Activated naive CD4-positive, alpha-beta T cell treated with anti-CD3 and anti-CD28 coated beads, Interleukin-2, amount 10 ng/mL, durations not matched to agents 7 days and 5 days (primary cell): ENCODE measurements at regions not wholly inside any gene's neighbourhood (a gene's known extent, or its start where the extent isn't known, plus 50 kb on each side); places are given as distances from the start of the nearest gene placed in this dataset.

Source experiments
- CTCF ChIA-PET: fragments of 350-600 bp; sonication (Branson Sonifier 250); formaldehyde crosslinking; loops from one replicate; lab custom pipeline; 2021; ENCODE audit warnings: antibody characterized with exemption; lab: Charles Lee
- DNase-seq: peaks from one replicate; pipeline ENCODE4 v3.0.0-alpha.2; 2020
- H3K27ac Mint-ChIP-seq: one replicate; pipeline ENCODE4 v1.8.0; 2021; ENCODE audit warnings: mild to moderate bottlenecking, moderate library complexity, mixed read lengths
- H3K27me3 Mint-ChIP-seq: one replicate; pipeline ENCODE4 v1.8.0; 2021; ENCODE audit warnings: mild to moderate bottlenecking, mixed read lengths
- H3K36me3 Mint-ChIP-seq: one replicate; pipeline ENCODE4 v1.8.0; 2021; ENCODE audit warnings: mixed read lengths
- H3K4me1 Mint-ChIP-seq: one replicate; pipeline ENCODE4 v1.8.0; 2021; ENCODE audit warnings: mixed read lengths
- H3K4me3 Mint-ChIP-seq: one replicate; pipeline ENCODE4 v1.8.0; 2021; ENCODE audit warnings: mild to moderate bottlenecking, moderate library complexity, mixed read lengths
- H3K9me3 Mint-ChIP-seq: one replicate; pipeline ENCODE4 v1.8.0; 2021; ENCODE audit warnings: mixed read lengths

DNA sequence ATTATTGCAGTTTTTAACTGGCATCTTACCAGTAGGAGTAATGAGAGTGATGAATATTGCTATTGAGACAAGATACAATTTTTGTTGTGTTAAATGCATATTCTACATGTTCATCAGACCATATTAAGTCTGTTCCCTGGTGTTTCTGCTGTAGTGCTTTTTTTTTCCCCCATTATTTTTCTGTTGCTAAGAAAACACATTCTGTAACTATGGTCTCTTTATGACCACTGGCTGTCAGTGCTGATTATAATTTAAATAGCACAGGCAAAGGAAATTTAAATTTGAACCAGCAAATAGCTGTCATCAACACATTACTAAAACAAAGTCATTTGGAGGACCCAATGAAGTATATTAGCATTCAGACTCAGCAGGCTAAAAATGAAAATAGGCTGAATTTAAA lies 98.3 kb upstream of the ANKRD50 start:
- no peak overlapping the region for H3K4me3 Mint-ChIP-seq
- no peaks in the 10 kb centered on the region for H3K27me3 Mint-ChIP-seq
- peaks cover 8% of the 10 kb centered on the region for H3K9me3 Mint-ChIP-seq
- CTCF ChIA-PET: no interaction called here
- DNase-seq: no peak
- no peak overlapping the region for H3K27ac Mint-ChIP-seq
- H3K4me1 Mint-ChIP-seq: no peaks in the 10 kb centered on the region
- H3K36me3 Mint-ChIP-seq: no peaks in the 10 kb centered on the region

- Mint-ChIP-seq H3K36me3 (no peaks in the 10 kb centered on the region), H3K4me1 (no peaks in the 10 kb centered on the region), H3K27me3 (no peaks in the 10 kb centered on the region), H3K27ac (no peak overlapping the region), H3K9me3 (peaks cover 8% of the 10 kb centered on the region), H3K4me3 (no peak overlapping the region)
- CTCF ChIA-PET: no interaction called here
- no peak for DNase-seq
Measured at GRCh38 chr4:124807421-124807820, 94.9 kb upstream of the ANKRD50 start.

GRCh38 chr4:124806403-124806802 lies 93.9 kb upstream of the ANKRD50 start:
- Mint-ChIP-seq H3K4me1 (no peaks in the 10 kb centered on the region), H3K27me3 (no peaks in the 10 kb centered on the region)

GRCh38 chr4:124804584-124804983 lies 92.1 kb upstream of the ANKRD50 start:
- CTCF ChIA-PET: no interaction called here
- Mint-ChIP-seq H3K4me1 (no peaks in the 10 kb centered on the region), H3K4me3 (no peak overlapping the region), H3K27me3 (no peaks in the 10 kb centered on the region), H3K36me3 (no peaks in the 10 kb centered on the region), H3K27ac (no peak overlapping the region), H3K9me3 (no peaks in the 10 kb centered on the region)
- DNase-seq: no peak

More at GRCh38 chr4:124806403-124806802, 93.9 kb upstream of the ANKRD50 start:
- CTCF ChIA-PET: no interaction called here
- Mint-ChIP-seq H3K4me3 (no peak overlapping the region), H3K36me3 (no peaks in the 10 kb centered on the region), H3K27ac (no peak overlapping the region), H3K9me3 (peaks cover under 1% of the 10 kb centered on the region)
- no peak for DNase-seq

DNA sequence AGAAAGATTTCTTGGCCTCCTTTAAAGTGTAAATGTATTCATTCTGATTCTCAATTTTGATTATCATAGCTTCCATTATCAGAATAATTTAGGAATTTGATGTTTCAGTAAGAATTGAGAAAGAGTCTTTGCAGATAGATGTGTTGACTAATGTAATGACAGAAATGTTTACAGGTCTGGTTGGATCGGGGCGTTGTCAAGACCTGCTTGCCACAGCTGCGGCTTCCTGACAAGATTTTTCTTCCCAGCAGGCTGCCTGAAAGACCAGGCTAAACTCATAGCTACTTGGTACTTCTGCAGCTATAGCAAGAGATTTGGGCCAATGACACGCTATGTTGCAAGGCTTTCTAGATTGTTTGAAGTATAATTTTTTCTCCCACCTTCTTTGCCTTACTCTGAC lies 91.5 kb upstream of the ANKRD50 start:
- Mint-ChIP-seq H3K36me3 (no peaks in the 10 kb centered on the region), H3K27me3 (no peaks in the 10 kb centered on the region), H3K4me3 (no peak overlapping the region), H3K9me3 (no peaks in the 10 kb centered on the region), H3K27ac (no peak overlapping the region), H3K4me1 (no peaks in the 10 kb centered on the region)
- CTCF ChIA-PET: no interaction called here
- DNase-seq: no peak

DNA sequence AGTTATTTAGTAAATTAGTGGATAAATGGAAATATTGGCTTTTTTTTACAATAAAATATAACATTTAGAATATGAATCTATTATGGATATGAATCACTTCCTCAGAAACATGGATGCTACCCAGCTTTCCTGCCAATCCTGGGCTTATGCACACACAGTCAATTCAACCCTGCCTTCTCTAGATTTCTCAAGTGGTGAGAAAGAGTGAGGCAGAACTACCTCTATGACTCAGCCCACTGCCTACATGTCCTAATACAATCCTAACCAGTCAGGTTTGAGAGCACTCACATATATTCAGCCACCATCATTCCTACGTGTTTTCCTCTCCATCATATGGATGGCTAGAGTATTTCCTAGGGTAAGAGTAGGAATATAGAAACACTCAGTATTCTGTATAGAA lies 91.1 kb upstream of the ANKRD50 start:
- no peak overlapping the region for H3K27ac Mint-ChIP-seq
- no peaks in the 10 kb centered on the region for H3K9me3 Mint-ChIP-seq
- no peaks in the 10 kb centered on the region for H3K4me1 Mint-ChIP-seq
- no peaks in the 10 kb centered on the region for H3K36me3 Mint-ChIP-seq
- H3K27me3 Mint-ChIP-seq: no peaks in the 10 kb centered on the region
- DNase-seq: no peak
- CTCF ChIA-PET: no interaction called here
- no peak overlapping the region for H3K4me3 Mint-ChIP-seq

DNA sequence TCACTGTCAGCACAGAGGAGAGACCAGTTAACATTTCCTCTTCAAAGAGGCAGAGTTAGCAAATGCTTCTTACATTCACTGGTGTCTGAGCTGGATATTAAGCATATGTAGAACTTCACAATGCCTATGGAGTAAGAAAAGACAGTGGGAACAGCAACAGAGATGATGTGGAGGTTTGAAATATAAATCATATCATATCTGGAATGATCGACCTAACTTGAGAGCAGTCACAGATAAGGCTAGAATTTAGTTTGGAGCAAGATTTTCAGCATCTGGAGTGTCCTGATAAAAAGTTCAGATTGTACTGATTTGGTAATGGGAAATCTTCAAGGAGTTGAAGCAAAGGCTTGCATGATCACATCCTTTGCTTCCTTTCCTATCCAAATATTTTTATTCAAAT lies 90.5 kb upstream of the ANKRD50 start:
- Mint-ChIP-seq H3K9me3 (no peaks in the 10 kb centered on the region), H3K27ac (no peak overlapping the region)

GRCh38 chr4:124797223-124797622 lies 84.7 kb upstream of the ANKRD50 start:
- no peak for DNase-seq
- CTCF ChIA-PET: no interaction called here
- no peaks in the 10 kb centered on the region for H3K36me3 Mint-ChIP-seq
- no peaks in the 10 kb centered on the region for H3K4me1 Mint-ChIP-seq
- no peaks in the 10 kb centered on the region for H3K9me3 Mint-ChIP-seq
- no peak overlapping the region for H3K4me3 Mint-ChIP-seq
- no peak overlapping the region for H3K27ac Mint-ChIP-seq
- H3K27me3 Mint-ChIP-seq: no peaks in the 10 kb centered on the region

More for the DNA sequence above, 90.5 kb upstream of the ANKRD50 start:
- DNase-seq: no peak
- Mint-ChIP-seq H3K4me3 (no peak overlapping the region), H3K36me3 (no peaks in the 10 kb centered on the region), H3K27me3 (no peaks in the 10 kb centered on the region), H3K4me1 (no peaks in the 10 kb centered on the region)
- CTCF ChIA-PET: interaction anchor here (0.7 kb wide), 1 partner anchor 11 kb away, joined by 3 read pairs; no protein-coding TSS in a partner anchor

DNA sequence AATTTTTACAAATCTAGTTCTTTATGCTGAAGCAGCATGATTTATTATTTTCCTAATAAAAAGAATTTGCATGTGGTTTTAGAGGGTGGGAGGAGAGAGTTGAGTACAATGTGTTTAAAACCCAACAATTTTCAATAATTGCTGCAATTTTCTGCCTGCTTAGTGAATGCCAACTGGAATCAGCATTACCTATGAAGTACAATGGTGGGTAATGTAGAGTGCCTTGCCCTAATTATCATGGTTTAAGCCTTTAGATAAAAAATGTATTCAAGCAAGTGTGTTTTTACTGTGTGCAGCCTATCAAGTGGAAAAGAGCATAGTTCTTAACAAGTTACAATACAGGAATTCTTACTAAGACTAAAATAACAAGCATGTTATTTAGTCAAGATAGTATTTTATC lies 77.9 kb upstream of the ANKRD50 start:
- H3K4me1 Mint-ChIP-seq: no peaks in the 10 kb centered on the region
- H3K4me3 Mint-ChIP-seq: no peak overlapping the region
- no peak for DNase-seq
- no peaks in the 10 kb centered on the region for H3K27me3 Mint-ChIP-seq
- H3K36me3 Mint-ChIP-seq: no peaks in the 10 kb centered on the region
- no peak overlapping the region for H3K27ac Mint-ChIP-seq
- CTCF ChIA-PET: no interaction called here
- H3K9me3 Mint-ChIP-seq: no peaks in the 10 kb centered on the region

DNA sequence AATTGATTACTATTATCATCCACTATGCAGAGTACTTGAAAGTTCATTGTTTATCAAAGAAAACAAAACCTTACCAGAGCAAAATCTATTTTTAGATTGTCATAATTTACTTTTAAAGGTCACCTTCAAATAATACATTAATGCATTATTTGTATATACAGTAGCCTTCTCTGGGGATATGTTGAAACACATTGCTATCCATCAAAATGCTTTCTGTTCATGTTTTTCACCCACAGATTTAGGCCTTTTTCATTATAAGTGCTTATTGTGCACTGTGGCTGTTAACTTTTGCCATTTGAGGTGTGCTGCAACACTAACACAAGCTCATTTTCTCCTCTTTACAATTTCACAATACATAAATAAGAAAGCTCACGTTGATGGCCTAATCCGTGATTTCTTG lies 74.1 kb upstream of the ANKRD50 start:
- no peak overlapping the region for H3K27ac Mint-ChIP-seq
- H3K4me3 Mint-ChIP-seq: no peak overlapping the region

GRCh38 chr4:124785645-124786044 lies 73.1 kb upstream of the ANKRD50 start:
- Mint-ChIP-seq H3K36me3 (no peaks in the 10 kb centered on the region), H3K4me3 (no peak overlapping the region), H3K4me1 (no peaks in the 10 kb centered on the region), H3K27ac (no peak overlapping the region), H3K27me3 (no peaks in the 10 kb centered on the region), H3K9me3 (no peaks in the 10 kb centered on the region)
- DNase-seq: no peak
- CTCF ChIA-PET: no interaction called here

More for the DNA sequence above, 74.1 kb upstream of the ANKRD50 start:
- Mint-ChIP-seq H3K4me1 (no peaks in the 10 kb centered on the region), H3K9me3 (no peaks in the 10 kb centered on the region), H3K27me3 (no peaks in the 10 kb centered on the region), H3K36me3 (no peaks in the 10 kb centered on the region)
- CTCF ChIA-PET: interaction anchor here (0.6 kb wide), 1 partner anchor 39 kb away, joined by 3 read pairs; no protein-coding TSS in a partner anchor
- no peak for DNase-seq

GRCh38 chr4:124783847-124784246 lies 71.3 kb upstream of the ANKRD50 start:
- no peaks in the 10 kb centered on the region for H3K36me3 Mint-ChIP-seq
- CTCF ChIA-PET: no interaction called here
- no peak for DNase-seq
- no peaks in the 10 kb centered on the region for H3K4me1 Mint-ChIP-seq
- no peaks in the 10 kb centered on the region for H3K9me3 Mint-ChIP-seq
- no peak overlapping the region for H3K4me3 Mint-ChIP-seq
- no peak overlapping the region for H3K27ac Mint-ChIP-seq
- H3K27me3 Mint-ChIP-seq: no peaks in the 10 kb centered on the region

DNA sequence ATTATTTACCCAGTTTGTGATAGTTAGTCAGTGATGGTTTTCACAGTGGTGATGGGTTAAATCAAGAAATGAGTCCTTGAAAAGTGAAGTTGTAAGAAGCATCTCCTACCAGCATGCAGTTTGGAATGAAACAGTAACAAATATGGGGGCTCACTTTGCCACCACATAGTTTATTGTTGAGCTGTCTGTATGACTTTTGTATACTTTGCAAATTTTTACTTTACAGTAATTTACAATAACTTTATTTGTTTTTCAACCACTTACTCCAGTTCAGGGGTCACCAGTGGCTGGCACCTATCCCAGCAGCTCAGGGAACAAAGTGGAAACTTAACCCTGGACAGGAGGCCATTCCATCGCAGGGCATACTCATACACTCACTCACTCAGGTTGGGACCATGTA lies 64.5 kb upstream of the ANKRD50 start:
- CTCF ChIA-PET: no interaction called here
- DNase-seq: no peak
- H3K9me3 Mint-ChIP-seq: no peaks in the 10 kb centered on the region
- no peak overlapping the region for H3K4me3 Mint-ChIP-seq
- no peaks in the 10 kb centered on the region for H3K36me3 Mint-ChIP-seq
- no peaks in the 10 kb centered on the region for H3K4me1 Mint-ChIP-seq
- no peak overlapping the region for H3K27ac Mint-ChIP-seq
- no peaks in the 10 kb centered on the region for H3K27me3 Mint-ChIP-seq

DNA sequence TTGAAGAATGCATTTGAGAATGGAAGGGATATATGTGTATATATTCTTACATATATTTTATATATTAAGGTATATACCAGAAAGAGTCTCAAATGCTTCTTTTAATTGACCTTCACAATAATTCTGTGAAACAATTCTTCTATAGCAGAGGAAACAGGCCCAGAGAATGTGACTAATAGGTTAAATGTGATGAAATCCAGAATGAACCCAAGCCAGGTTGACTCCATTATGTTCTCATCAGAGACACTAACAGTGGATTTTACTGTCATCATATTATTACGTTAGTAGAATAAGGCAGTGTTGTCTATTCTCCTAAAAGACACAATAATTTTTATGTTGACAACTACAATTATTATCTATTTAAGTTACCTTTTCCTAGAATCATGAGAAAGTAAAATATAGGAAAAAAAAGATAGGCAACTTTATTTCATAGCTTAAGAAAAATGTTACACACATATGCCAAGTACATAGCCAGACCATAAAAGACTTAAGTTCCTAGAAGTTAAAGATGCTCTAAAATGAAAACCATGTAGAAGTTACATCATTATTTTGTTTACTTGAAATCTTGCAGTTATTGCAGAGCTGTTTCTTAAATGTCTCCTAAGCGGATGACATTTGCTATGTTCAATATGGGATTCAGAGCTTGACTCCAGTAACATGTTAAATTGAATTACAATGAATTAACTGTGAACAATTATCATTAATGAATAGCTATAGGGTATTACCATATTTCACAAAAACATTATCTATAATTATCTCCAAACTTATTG lies 56.2 kb upstream of the ANKRD50 start:
- CTCF ChIA-PET: no interaction called here
- no peak for DNase-seq

GRCh38 chr4:124762956-124763355 lies 50.4 kb upstream of the ANKRD50 start:
- Mint-ChIP-seq H3K9me3 (no peaks in the 10 kb centered on the region), H3K4me3 (no peak overlapping the region), H3K4me1 (no peaks in the 10 kb centered on the region), H3K27me3 (no peaks in the 10 kb centered on the region), H3K36me3 (no peaks in the 10 kb centered on the region), H3K27ac (no peak overlapping the region)
- DNase-seq: no peak
- CTCF ChIA-PET: no interaction called here

More for the DNA sequence above, 56.2 kb upstream of the ANKRD50 start:
- H3K36me3 Mint-ChIP-seq: no peaks in the 10 kb centered on the region
- H3K27me3 Mint-ChIP-seq: no peaks in the 10 kb centered on the region
- no peak overlapping the region for H3K27ac Mint-ChIP-seq
- H3K9me3 Mint-ChIP-seq: no peaks in the 10 kb centered on the region
- no peaks in the 10 kb centered on the region for H3K4me1 Mint-ChIP-seq
- H3K4me3 Mint-ChIP-seq: no peak overlapping the region
